ENCODE measurements at regions not wholly inside any gene's neighbourhood (a gene's known extent, or its start where the extent isn't known, plus 50 kb on each side); places are given as distances from the start of the nearest gene placed in this dataset.
"Not testable (repeated sequence)": the region's sequence is repeated elsewhere in the genome, so short reads cannot be mapped to it uniquely, and the experiment has no call there.

DNA sequence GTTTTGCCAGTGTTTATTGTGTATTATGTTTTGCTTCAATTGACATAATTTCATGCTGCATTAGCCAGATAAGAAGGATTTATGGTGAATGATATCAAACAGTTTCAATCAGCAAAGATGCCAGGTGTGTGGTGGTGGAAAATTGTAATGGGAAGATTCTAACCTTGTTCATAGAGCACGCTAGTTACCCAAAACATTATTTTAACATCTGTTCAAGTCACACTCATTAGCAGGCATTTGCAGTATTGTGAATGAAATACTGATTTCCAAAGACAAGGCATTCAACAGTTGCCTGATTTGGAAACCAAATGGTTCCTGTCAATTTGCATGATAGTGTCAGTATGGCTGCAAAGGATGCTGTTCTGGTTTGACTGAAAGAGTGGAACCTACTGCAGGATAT lies 129.7 kb downstream of the EPC1 start:
- no peak overlapping the region for H3K4me3 ChIP-seq (ENCODE audit: low read depth, low read length)

DNA sequence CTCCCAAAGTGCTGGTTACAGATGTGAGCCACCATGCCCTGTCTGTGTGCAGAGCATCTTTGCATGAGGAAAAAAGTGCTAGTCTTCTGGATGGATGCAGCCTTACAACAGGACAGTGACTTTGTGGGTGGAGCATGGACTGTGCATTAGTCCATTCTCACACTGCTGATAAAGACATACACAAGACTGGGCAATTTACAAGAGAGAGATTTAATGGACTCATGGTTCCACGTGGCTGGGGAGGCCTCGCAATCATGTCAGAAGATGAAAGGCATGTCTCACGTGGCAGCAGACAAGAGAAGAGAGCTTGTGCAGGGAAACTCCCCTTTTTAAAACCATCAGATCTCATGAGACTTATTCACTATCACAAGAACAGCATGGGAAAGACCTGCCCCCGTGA lies 133.1 kb downstream of the EPC1 start:
- H3K4me3 ChIP-seq (ENCODE audit: low read depth, low read length): not testable (repeated sequence)

More for the DNA sequence above, 129.7 kb downstream of the EPC1 start:
- no peak for TF ChIP-seq CTCF (IDR thresholded peaks at IDR 0.05; ENCODE audit: borderline replicate concordance, insufficient read depth, low read depth, low read length)

- no peak for TF ChIP-seq CTCF (IDR thresholded peaks at IDR 0.05; ENCODE audit: borderline replicate concordance, insufficient read depth, low read depth, low read length)
- no peak overlapping the region for H3K4me3 ChIP-seq (ENCODE audit: low read depth, low read length)
Measured at GRCh38 chr10:32211046-32211363, 136.0 kb downstream of the EPC1 start.

- TF ChIP-seq CTCF (IDR thresholded peaks at IDR 0.05; ENCODE audit: borderline replicate concordance, insufficient read depth, low read depth, low read length): peak; percentile 35; the same call in 1 of the 2 replicates
- no peak overlapping the region for H3K4me3 ChIP-seq (ENCODE audit: low read depth, low read length)
Measured at GRCh38 chr10:32210306-32211045, 136.5 kb downstream of the EPC1 start.

- not testable (repeated sequence) for H3K4me3 ChIP-seq (ENCODE audit: low read depth, low read length)
Measured at GRCh38 chr10:32208005-32208404, 139.0 kb downstream of the EPC1 start.

GRCh38 chr10:32207544-32207943 lies 139.4 kb downstream of the EPC1 start:
- TF ChIP-seq CTCF (IDR thresholded peaks at IDR 0.05; ENCODE audit: borderline replicate concordance, insufficient read depth, low read depth, low read length): peak; percentile 68

DNA sequence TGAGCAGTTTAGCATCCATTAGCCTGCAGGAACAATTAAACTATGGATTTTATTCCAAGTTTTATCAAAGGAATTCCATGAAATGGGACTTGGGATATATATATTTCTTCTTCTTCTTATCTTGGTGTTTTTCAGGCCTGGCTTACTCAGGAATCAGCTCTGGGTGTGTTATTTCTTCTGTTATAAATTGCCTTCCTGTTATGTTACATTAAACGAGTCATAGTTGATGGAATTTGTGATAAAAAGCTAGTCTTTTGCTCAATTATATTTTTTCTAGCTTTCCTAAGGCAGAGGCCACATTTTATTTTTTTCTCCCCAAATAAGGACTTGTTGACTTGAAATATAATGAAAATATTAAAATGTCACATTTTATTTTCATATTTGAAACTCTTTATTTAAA lies 141.3 kb downstream of the EPC1 start:
- TF ChIP-seq CTCF (IDR thresholded peaks at IDR 0.05; ENCODE audit: borderline replicate concordance, insufficient read depth, low read depth, low read length): no peak

More at GRCh38 chr10:32207544-32207943, 139.4 kb downstream of the EPC1 start:
- no peak overlapping the region for H3K4me3 ChIP-seq (ENCODE audit: low read depth, low read length)

DNA sequence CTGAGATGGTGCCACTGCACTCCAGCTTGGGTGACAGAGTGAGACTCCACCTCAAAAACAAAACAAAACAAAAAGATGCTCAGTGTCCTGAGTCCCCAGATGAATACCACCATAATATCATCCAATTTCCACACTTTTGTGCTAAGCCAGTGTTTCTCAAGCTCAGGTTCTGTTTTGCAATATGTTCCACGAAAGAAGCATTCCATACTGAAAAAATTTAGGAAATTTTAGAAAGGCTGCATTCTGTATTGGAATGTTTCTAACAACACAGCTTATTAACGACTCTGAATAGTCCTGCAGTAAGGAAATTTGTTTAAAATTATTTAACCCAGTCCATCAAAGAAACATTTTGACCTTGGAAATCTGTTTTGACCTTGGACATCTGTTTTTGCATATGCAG lies 142.4 kb downstream of the EPC1 start:
- TF ChIP-seq CTCF (IDR thresholded peaks at IDR 0.05; ENCODE audit: borderline replicate concordance, insufficient read depth, low read depth, low read length): no peak

More for the DNA sequence above, 141.3 kb downstream of the EPC1 start:
- H3K4me3 ChIP-seq (ENCODE audit: low read depth, low read length): no peak overlapping the region

More for the DNA sequence above, 142.4 kb downstream of the EPC1 start:
- no peak overlapping the region for H3K4me3 ChIP-seq (ENCODE audit: low read depth, low read length)

Measured in GM12875 (cell line).